Hematopoietic multipotent progenitor cell treated with erythropoietin and hydrocortisone succinate and interleukin-3 and kit ligand, for 8 days (in vitro differentiated cells): ENCODE measurements at regions not wholly inside any gene's neighbourhood (a gene's known extent, or its start where the extent isn't known, plus 50 kb on each side); places are given as distances from the start of the nearest gene placed in this dataset.

Experiments
- DNase-seq: peaks from one replicate; pipeline ENCODE4 v3.0.0-alpha.2; 2015

DNA sequence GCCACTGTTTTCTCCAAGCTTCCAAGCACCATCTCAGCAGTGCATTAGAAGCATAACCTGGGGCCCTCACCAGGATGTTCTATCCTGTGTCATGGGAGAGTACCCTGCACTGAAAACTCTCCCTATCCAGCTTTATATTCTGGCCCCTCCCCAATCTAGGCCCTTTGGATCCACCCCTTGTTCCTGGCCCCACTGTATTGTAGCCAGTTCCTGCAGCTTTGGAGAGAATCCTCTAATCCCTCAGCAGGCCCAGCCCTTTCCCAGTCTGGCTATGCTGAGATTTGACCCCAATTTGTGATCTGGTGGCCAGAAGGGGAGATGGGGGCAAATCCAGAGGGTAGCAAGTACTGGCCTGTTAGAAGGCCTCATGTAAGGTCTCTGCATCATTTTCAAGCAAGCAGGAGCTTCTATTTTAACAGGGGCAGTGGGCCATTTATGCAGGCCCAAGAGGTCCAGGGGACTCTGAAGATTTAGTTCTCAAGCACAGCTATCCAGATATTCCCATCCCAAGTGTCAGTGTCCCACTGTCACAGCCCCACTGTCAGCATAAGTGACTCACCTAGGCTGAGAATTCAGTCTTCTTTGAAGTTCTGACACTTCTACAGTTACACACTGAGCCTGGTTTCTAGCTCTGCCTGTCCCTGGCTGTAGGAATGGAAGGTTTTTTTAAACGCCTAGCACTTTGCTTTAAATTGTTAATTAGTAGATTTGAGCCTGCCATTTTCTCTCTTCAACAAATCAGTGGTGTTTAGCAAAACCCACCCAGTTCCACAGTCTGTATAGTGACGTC is 589.5 kb upstream of the CADM1 start:
- no peak for DNase-seq

DNA sequence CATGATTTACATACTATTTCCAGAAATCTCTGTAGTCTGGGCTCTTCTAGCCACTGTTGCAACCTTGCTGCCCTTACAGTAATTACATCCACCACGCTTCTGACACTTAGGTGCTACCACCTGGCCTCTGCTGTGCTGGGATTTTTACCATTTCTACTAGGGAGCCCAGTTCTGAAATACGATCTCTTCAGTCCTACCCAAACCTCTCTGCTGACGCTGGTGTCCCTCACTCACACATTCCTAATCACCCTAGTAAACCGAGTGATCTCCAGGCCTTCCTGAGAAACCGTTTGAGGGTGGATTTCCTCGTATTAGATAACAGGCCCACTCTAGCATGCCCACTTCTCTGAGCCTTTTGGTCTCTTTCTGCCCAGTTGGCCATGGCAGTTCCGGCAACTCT is 588.9 kb upstream of the CADM1 start:
- DNase-seq: no peak

DNA sequence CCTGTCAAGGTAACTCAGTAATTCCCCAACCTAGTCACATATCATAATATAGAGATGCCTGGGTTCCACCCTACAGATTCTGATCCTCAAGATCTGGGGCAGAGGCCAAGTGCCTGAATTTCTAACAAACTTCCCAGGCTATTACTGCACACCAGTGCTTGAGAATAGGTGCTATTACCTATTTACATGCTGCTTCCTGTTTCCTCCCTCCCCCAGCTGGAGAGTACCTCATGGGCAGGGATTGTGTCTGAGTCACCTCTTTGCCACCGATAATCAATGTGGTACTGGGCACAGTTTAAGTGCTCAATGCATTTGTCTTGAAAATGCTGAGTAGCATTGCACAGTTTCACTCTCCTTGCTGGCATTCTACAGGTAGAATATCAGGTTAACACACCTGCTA is 582.2 kb upstream of the CADM1 start:
- DNase-seq: no peak

DNA sequence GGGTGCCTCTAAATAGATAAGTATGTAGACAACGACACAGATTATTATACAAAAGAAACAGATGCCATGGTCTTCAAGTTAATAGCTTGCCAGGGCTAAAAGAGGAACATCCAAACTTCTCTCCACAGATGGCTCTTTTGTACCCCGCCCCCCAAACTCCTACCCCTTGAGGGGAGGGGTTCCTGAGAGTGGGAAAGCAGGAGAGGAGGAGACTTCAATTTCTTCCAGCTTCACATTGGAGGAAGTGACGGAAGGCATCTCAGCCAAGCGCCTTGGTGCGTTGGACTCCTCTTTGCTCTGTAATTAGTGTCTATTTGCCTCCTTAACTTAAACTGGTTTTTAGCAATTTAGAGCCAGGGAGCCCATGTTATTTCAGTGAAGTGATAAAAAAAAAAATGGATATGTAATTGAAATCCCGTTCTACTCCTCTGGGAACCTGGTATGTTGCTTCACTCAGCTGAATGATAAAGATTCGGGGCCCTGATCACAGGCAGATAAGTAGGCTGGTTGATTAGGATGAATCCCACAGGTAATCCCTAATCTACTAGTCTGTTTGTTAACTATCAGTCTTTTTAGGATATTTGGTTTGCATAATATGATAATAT is 580.9 kb upstream of the CADM1 start:
- DNase-seq: no peak

DNA sequence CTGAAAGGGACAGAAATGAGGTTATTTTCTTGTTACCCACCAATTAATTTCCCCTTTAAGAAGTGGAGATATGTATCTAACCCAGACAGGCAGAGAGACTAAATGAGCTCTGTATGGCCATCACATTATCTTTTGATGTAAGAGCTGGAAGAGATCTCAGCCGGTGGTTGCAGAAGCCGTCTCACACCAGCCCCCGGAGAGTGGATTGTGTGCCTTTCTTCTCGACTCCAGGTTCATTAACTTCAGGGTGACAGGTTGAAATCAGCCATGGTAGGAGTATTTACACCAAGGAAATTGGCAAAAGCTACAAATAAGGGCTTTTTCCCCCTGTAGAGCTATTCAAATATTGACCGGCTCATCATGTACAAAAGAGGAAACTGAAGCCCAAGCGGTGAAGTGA is 580.3 kb upstream of the CADM1 start:
- DNase-seq: no peak

DNA sequence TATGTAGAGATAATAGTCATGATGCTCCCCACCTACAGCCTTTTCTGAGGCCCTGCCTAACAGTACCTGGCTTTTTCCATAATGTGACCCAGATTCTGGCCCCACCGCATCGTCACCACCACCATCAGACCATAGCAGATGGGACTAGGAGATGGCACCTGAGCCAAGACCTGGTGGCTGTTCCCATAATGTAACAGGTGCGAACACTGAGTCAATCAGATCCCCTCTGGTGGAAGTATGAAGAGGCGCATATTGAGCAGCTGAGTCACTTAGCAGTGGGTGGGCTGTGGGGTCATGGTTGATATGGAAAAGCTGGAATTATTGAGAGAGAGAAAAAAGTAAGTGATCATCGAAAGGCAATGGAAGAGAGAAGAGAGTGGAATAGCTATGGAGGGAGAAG is 578.0 kb upstream of the CADM1 start:
- DNase-seq: no peak

DNA sequence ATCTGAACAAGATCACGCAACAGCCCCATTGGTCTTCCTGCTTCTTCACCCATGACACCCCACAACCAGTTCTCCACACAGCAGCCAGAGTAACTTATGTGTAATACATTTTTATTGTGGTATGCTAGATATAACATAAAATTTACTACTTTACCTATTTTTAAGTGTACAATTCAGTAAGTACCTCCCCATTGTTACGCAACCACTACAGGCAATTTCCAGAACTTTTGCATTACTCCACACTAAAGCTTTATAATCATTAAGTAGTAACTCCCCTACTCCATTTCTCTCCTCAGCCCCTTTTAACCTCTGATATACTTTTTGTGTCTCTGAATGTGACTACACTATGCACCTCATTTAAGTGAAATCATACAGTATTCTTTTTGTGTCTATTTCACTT is 575.4 kb upstream of the CADM1 start:
- DNase-seq: no peak

DNA sequence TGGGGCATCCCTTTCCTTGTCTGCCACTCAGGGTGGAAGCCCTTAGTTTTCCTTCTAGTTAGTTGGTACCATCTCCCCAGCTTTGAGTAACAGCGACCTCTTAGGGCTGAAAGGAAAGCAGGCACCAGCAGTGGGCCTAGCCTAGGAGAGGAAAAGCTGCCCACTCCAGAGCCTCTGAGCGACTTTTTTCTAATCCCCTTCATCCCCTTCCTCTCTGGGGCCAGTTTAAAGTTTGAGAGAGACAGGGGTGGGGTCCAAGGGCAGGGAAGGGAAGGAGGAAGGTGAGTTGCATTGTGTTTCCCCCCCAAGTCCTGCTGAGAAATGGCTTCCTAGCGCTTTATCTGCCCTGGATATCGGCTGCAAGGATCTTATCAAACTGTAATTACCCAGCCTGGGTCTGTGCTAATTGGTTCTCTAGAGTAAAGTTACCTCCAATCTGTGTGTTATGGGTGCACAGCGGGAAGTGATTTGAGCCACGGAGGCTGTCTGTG is 573.9 kb upstream of the CADM1 start:
- peak; percentile 3 for DNase-seq

DNA sequence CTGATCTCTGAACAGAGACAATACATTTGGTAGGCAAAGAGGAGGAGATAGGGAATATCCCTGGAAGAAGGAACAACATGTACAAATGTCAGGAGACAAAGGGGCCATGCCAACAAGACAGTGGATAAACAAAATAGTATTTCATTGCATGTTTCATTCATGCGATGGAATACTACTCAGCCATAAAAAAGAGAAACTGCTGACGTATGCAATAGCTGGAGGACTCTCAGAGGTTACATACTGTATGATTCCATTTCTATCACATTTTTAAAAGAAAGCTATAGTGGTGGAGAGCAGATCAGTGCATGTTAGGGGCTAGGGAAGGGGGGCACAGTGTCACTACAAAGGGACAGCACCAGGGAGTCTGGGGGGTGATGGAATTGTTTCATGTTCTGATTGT is 572.9 kb upstream of the CADM1 start:
- DNase-seq: no peak

DNA sequence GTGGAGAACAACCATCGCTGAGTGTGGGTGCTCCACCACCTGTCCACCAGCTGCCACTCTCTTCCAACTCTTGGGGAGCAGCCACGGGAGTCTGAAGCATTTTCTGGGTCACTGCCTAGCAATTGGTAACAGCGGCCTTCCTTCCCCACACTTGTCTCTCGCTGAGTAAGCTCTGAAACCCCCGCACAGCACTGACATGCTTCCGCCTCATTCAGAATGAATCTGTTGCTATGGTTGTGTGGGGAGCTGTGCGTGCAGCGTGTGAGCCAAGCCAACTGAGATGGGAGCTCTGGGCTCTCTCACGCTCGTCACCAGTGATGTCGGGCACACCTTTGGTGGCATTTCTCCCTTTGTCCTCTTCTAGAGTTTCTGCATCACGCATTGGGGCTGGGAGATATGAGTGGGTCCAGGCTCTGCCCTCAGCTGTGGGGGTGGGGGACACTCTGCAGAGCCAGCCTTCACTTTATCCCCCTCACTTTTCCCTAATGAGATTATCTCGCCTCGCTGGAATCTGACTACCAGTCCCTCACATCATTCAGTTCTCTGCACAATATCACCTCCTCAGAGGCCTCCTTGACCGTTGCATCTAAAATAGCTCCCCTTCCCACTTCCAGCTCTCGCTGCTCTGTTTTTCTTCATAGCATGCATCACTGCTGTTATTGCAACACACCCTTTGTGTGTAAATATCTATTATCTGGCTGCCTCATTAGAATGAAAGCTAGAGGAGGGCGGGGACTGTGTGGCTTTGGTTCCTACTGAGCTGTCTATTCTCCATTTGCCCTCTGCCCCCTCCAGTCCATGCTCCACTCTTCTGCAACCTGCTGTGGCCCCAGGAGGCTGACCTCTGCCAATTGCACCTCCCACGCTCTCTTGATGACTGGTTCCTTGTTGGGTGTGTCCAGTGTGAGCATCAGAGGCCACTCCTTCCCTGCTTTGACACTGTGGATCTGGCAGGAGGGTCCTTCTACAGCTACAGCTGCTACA is 569.9 kb upstream of the CADM1 start:
- no peak for DNase-seq

DNA sequence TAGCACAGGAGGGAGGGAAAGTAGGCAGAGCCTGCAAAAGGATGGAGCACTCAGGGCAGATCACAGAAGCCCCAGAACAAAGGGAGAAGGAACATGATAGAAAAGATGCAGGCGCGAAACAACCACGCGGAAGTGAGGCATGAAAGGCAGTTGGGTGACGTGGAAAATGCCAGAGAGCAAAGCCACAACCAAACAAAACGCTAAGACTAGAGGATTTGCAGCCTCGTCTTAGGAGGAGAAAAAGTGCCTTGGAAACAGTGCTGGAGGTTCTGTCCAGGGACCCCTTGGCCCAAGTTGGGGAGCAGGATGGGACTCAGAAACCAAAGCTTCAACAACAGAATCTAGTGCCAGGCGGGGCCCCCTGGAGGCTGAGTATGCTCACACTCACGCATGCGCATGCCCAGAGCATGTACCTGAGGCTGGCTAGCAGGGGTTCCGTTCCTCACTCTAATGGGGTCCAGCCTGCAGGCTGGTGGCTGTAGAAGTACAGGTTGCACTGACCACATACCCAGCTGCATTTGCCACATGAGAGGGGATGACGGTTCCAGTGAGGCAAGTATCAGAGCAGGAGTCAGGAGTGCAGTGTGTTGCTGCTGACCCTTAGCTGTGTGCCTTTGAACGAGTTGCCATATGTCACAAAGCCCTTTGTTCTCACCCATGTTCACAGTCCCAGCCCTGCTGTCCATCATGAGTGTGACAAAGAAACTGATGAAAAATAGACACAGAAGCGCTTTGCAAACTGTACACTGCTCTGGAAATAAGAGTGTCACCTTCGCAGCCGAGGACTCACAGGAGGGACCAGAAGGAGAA is 568.6 kb upstream of the CADM1 start:
- DNase-seq: no peak

DNA sequence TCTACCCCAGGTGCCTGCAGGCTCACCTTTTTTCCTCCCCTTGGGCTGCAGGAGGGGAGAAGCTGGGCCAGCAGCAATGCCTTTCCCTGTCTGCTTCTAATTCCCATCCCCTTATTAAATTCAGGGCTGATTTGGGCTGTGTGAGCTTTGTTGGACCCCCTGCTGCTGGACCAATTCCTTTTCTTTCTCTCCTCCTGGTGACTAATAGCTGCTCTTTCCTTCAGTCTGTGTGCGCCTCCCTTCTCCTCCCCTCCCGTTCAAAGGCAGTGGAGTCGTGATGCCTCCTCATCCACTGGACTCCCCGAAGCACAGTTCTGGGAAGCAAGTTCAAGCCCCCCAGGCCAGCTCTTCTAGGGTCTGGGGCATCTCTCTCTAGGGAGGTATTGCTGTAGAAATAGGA is 567.9 kb upstream of the CADM1 start:
- no peak for DNase-seq

DNA sequence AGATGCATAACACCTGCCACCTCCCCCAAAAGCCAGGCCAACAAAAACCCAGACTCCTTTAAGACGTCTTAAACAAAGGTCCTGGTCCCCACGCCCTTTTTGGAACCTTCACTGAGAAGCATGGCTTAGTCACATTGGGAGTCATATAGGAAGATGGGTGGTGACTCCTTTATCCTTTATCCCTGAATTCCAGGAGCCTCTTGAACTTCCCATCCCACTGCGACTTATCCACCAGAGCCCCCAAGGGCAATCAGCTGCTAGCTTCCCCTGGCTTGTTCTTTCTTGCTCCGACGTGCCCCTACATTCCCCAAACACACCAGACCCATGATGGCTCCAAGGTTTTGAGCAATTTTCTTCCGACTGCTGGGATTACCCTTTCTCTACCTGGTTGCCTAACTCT is 567.0 kb upstream of the CADM1 start:
- DNase-seq: no peak

DNA sequence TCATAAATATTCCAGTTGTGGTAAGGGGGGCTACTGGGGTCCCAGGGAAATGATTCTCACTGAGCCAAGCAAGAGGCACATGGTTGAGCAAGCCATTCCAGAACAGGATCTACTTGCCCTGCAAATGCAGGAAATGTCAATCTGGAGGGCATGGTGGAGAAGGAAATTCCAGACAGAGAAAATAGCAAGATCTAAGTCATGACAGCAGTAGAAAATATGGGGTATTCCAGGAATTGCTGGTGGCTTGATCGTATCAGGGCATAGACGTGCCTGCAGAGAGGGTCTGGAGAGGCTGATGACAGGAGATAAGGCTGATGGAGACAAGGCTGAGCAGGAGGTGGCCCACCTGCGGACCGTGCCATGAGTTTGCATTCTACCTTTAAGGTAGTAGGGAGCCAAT is 566.3 kb upstream of the CADM1 start:
- DNase-seq: no peak

DNA sequence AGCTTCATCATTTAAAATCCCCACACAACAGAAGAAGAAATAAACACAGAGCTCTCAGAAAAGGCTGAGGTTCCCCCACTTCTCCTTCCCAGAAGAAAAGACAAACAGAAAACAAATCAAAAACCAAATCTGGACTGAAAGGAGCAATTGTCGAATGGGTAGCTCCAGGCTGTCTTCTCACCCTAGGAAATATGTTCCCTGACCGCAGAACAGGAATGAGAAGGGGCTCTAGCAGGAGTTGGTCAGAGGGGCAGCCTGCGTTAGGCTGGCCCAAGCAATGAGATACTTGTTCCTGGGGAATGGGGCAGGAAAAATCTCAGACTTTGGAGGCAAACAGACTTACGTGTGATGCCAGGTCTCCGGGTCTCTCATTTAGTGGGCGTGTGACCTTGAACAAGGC is 562.6 kb upstream of the CADM1 start:
- DNase-seq: no peak

DNA sequence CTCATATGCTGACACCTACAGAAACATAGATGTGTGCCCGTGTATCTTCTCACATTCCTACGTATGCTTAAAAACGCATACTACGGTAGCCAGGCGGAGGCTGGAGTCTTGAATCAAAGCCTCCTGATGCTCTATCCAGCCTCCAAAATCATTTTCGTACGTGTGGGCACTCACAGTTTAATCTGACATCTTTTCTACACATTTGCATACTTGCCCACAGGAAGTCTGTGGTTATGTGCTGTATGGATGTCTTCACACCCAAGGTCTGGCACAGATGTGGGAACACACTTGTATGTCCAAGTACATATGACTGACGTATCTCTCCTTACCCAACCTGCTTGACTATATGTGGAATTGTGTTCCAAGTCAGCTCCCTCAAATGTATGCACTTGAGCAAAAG is 561.8 kb upstream of the CADM1 start:
- no peak for DNase-seq

DNA sequence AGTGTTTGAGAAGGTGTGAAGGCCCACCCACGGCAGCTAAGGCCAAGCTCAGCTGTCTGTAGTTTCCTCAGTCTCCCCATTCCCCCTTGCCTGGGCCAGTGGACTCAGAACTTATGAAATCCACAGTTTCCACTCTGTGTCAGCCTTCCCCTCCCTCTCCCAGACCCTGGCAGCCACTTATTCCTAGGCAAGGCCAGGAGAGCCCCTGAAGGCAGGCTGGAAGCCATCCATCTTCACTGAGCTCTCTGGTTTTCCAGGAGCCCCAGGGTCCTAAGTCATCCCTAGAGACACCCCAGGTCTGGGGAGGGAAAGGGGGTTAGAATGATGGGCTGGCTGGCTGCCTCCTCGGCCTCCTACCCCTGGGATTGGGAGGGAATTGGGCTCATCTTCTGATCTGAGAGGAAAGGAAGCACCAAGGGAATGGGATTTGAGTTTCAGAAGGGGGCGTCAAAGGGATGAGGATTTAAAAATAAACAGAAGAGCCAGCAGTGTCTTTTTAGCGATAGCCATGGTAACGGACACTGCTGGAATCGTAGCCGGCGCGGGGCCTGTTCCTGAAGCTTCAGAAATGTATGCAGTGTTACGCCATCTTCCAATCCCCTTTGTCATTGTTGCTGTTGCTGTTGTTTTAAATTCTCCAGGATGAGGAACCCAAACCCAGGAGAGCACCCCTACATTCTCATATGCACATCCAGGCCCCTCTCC is 561.1 kb upstream of the CADM1 start:
- no peak for DNase-seq

DNA sequence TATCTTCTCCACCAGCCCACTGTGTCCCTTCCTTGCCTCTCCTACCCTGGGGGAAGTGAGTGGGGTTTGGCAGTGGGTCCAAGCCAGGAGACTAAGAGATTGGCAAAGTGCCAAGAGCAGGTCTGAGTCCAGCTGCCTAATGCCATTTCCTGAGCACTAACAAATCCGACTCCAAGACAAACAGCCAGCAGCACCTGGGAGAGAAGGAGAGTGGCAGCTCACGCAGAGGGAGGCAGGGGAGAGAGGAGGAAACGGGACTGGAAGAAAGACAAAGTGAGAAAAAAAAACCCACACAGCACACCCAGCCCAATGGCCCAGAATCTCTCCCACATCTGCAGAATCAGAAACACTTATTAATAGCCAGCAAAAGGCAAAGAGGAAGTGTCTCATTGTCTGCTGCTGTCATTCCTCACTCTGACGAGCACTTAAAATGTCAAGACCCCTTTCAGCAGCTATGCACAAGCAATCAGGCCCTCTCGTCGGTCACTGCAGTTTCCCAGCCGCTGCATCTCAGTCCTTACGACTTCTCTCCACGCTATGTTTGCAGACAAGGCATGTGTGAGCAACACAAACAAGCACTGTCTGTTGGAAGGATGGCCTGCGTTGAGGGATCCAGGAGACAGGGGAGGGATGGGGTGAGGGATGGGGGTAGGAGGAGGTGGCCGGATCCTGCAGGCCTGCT is 558.4 kb upstream of the CADM1 start:
- no peak for DNase-seq

DNA sequence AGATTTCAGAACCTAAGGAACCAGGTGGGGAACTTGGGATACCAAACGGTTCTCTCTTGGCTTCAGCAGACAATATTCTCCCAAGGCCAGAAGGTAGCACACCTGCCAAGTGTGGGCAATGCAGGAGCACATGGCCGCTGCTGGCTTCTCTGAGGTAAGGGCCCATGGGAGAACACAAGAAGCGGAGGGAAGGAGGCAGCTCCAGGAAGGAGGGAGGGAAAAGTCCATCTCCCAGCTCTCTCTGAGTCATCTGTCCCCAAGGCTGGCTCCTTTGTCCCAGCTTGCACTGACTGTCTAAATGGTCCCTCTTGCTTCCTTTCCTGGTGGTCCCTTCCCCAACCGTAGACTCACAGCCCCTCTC is 557.9 kb upstream of the CADM1 start:
- DNase-seq: no peak

DNA sequence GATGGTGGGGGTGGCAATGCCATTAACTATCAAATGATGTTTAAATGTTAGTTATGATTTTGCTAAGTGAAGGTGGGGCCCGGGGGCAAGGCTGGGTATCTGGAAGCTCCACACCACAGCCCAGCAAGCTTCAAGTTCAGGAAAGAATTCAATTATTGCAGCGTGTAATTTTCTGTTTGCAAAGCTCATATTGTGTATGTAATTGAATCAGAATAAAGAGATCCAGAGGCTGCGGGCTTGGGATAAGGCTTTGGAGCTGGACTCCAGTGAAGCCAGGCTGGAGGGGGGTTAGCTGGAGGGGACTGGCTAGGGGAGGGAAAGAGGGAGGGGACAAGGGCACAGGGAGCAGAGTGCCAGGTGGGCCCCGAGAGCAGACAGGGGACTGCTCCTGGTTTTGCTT is 557.1 kb upstream of the CADM1 start:
- DNase-seq: no peak

DNA sequence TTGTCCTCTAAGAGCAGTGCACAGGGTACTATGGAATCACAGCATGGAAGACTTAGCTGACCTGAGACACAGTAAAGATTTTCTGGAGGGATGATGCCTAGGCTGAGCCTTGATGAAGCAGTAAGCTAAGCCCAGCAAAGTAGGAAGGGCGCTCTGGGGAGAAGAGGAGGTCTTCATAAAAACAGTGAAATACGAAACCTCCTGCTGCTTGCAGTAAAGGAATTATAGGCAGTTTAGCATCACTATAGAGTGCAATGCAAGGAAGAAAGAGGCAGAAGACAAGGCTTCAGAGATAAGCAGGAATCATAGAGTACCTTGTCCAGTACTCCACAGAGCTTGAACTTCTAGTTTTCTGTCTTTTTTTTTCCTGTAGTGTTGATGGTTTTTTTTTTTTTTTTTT is 555.7 kb upstream of the CADM1 start:
- DNase-seq: no peak

DNA sequence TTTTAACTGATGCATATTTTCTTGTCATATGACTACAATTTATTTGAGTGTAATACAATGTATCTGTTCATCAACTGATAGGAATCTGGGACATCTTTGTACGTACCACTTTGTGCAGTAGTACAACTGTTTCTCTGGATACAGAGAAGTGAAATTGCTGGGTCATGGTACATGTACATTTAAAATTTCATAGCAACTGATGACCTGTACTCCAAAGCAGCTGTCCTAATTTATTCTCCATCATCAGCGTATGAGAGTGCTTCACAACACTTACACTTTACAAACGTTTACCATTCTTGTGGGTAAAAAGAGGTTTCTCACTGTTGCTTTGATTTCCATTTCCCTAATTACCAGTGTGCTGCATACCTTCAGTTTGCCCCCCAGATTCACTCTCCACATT is 552.8 kb upstream of the CADM1 start:
- no peak for DNase-seq
